HEK293T (cell line): ENCODE measurements at regions not wholly inside any gene's neighbourhood (a gene's known extent, or its start where the extent isn't known, plus 50 kb on each side); places are given as distances from the start of the nearest gene placed in this dataset.

Experiments
- CTCF ChIA-PET: fragments of 350-600 bp; formaldehyde crosslinking; extraction: SDS; loops from one replicate; lab custom pipeline; 2021; ENCODE audit warnings: antibody characterized with exemption, inconsistent platforms; lab: Yijun Ruan, JAX
- POLR2A ChIA-PET: fragments of 350-600 bp; formaldehyde crosslinking; extraction: SDS; loops from one replicate; lab custom pipeline; 2020; ENCODE audit warnings: antibody characterized with exemption, inconsistent platforms; lab: Yijun Ruan, JAX
- DNase-seq: peaks from one replicate; pipeline ENCODE4 v3.0.0; 2012; ENCODE audit warnings: mixed read lengths; ENCODE audit errors: extremely low spot score
- ARNT ChIP-seq: fragments of 450-650 bp; IDR thresholded peaks from 2 replicates; pipeline ENCODE4 v1.6.1; 2017; ENCODE audit warnings: mild to moderate bottlenecking
- BHLHE40 ChIP-seq: fragments of 450-650 bp; IDR thresholded peaks from 2 replicates; pipeline ENCODE4 v1.6.1; 2016; ENCODE audit warnings: mild to moderate bottlenecking, moderate library complexity, borderline replicate concordance
- CTBP1 ChIP-seq: fragments of 450-650 bp; IDR thresholded peaks from 2 replicates; pipeline ENCODE4 v1.6.1; 2016; ENCODE audit warnings: borderline replicate concordance
- ELF4 ChIP-seq: fragments of 450-650 bp; IDR thresholded peaks from 2 replicates; pipeline ENCODE4 v1.6.1; 2017; ENCODE audit warnings: antibody characterized with exemption
- FOXA1 ChIP-seq: fragments of 450-650 bp; IDR thresholded peaks from 2 replicates; pipeline ENCODE4 v1.6.1; 2016; ENCODE audit warnings: mild to moderate bottlenecking
- FOXK2 ChIP-seq: fragments of 450-650 bp; IDR thresholded peaks from 2 replicates; pipeline ENCODE4 v1.6.1; 2016; ENCODE audit warnings: mild to moderate bottlenecking
- FOXM1 ChIP-seq: fragments of 450-650 bp; IDR thresholded peaks from 2 replicates; pipeline ENCODE4 v1.6.1; 2017; ENCODE audit warnings: mild to moderate bottlenecking, borderline replicate concordance
- HDGF ChIP-seq: fragments of 450-650 bp; IDR thresholded peaks from 2 replicates; pipeline ENCODE4 v1.6.1; 2017; ENCODE audit warnings: antibody characterized with exemption, borderline replicate concordance
- L3MBTL2 ChIP-seq: fragments of 450-650 bp; conservative IDR thresholded peaks from 2 replicates; pipeline ENCODE4 v1.6.1; 2016; ENCODE audit warnings: mild to moderate bottlenecking
- LEF1 ChIP-seq: fragments of 450-650 bp; IDR thresholded peaks from 2 replicates; pipeline ENCODE4 v1.6.1; 2017; ENCODE audit warnings: mild to moderate bottlenecking, borderline replicate concordance
- NFRKB ChIP-seq: fragments of 450-650 bp; IDR thresholded peaks from 2 replicates; pipeline ENCODE4 v1.6.1; 2016; ENCODE audit warnings: mild to moderate bottlenecking, moderate library complexity
- SP1 ChIP-seq: fragments of 450-650 bp; IDR thresholded peaks from 2 replicates; pipeline ENCODE4 v1.6.1; 2017
- SUZ12 ChIP-seq: fragments of 450-650 bp; IDR thresholded peaks from 2 replicates; pipeline ENCODE4 v1.6.1; 2016; ENCODE audit warnings: mild to moderate bottlenecking
- TARDBP ChIP-seq: fragments of 450-650 bp; IDR thresholded peaks from 2 replicates; pipeline ENCODE4 v1.6.1; 2016
- ZNF384 ChIP-seq: fragments of 450-650 bp; IDR thresholded peaks from 2 replicates; pipeline ENCODE4 v1.6.1; 2016
- TF ChIP-seq, protein P1 (sequence below): fragments of 450-650 bp; IDR thresholded peaks from 2 replicates; pipeline ENCODE4 v1.6.1; 2016

DNA sequence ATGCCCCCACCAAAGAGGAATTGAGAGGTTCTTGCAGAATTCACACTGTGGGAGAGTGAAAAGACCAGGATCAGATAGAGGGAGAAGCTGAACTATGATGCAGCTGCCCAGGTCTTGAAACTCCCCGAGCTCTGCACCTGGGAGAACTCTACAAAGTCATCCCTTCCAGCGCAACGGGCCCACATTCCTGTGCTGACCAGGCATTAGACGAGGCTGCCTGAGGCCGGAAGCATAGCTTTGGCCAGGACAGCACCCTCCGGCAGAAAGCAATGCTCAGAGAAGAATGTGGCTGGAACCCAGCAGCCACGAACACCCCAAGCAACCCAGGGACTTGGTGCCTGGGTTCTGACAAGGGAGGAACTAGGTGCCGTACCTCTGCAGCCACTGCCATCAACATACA is 281.5 kb upstream of the CDH4 start:
- TF ChIP-seq NFRKB (no peak), SP1 (no peak), FOXA1 (no peak), ZNF384 (no peak), TARDBP (no peak), ARNT (no peak), SUZ12 (no peak), FOXM1 (no peak), L3MBTL2 (no peak), HDGF (no peak), ELF4 (no peak), CTBP1 (no peak), BHLHE40 (no peak), FOXK2 (no peak)
- TF ChIP-seq, protein P1, sequence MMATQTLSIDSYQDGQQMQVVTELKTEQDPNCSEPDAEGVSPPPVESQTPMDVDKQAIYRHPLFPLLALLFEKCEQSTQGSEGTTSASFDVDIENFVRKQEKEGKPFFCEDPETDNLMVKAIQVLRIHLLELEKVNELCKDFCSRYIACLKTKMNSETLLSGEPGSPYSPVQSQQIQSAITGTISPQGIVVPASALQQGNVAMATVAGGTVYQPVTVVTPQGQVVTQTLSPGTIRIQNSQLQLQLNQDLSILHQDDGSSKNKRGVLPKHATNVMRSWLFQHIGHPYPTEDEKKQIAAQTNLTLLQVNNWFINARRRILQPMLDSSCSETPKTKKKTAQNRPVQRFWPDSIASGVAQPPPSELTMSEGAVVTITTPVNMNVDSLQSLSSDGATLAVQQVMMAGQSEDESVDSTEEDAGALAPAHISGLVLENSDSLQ, result no peak
- no peak for DNase-seq
- CTCF ChIA-PET, result no interaction called here
- POLR2A ChIA-PET, result no interaction called here

DNA sequence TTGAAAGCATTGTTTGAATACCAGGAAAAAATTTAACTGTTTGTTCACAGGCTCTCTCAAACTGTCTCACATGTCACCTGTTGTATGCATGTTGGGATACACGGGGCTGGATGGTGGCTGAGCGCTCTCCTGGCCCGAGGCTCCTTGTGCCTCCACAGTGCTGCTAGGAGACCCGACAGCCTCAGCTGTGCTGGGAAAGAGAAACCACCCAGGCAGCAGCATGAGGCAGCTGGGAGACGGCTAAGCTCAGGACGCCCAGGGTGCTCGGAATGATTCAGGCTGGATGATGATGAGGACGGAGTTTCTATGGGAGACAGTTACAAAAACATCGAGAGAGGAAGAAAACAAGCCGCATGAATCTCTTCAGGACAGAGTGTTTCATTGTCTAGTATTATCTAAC is 278.0 kb upstream of the CDH4 start:
- no peak for DNase-seq
- CTCF ChIA-PET, result no interaction called here

DNA sequence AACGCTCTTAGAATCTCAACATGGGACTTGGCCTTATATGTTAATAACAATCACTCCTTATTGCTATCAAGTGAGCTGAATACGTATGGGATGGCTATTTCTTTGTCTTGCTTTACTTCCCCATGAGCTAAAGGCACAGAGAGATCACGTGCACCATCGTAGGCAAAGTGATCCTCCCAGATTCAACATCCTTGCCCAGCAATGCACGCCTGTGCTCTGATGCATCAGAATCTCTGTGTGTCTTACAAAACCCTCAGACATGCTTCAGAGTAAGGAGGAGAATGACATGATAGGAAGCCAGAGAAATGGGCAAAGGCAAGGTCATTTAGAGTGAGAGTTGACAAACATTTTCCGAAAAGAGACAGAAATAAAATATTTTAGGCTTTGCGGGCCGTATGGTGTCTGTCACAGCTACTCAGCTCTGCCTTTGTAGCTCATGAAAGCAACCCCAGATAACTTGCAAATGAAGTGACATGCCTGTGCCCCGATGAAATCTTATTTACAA is 277.6 kb upstream of the CDH4 start:
- no peak for DNase-seq
- ChIA-PET CTCF (no interaction called here), POLR2A (no interaction called here)
- TF ChIP-seq FOXM1, result no peak
- no peak for TF ChIP-seq BHLHE40
- TF ChIP-seq ZNF384, result no peak
- no peak for TF ChIP-seq NFRKB
- no peak for TF ChIP-seq FOXA1
- no peak for TF ChIP-seq CTBP1
- TF ChIP-seq TARDBP, result no peak
- no peak for TF ChIP-seq SUZ12
- no peak for TF ChIP-seq SP1
- no peak for TF ChIP-seq ARNT
- no peak for TF ChIP-seq L3MBTL2
- TF ChIP-seq, protein P1, result no peak
- no peak for TF ChIP-seq HDGF
- TF ChIP-seq LEF1, result no peak
- TF ChIP-seq ELF4, result no peak

More for the DNA sequence above, 278.0 kb upstream of the CDH4 start:
- POLR2A ChIA-PET, result no interaction called here
- no peak for TF ChIP-seq ELF4
- TF ChIP-seq NFRKB, result no peak
- no peak for TF ChIP-seq HDGF
- TF ChIP-seq LEF1, result no peak
- no peak for TF ChIP-seq TARDBP
- no peak for TF ChIP-seq SUZ12
- TF ChIP-seq FOXM1, result no peak
- TF ChIP-seq L3MBTL2, result no peak
- no peak for TF ChIP-seq FOXK2
- TF ChIP-seq, protein P1, result no peak
- no peak for TF ChIP-seq ARNT
- no peak for TF ChIP-seq FOXA1

DNA sequence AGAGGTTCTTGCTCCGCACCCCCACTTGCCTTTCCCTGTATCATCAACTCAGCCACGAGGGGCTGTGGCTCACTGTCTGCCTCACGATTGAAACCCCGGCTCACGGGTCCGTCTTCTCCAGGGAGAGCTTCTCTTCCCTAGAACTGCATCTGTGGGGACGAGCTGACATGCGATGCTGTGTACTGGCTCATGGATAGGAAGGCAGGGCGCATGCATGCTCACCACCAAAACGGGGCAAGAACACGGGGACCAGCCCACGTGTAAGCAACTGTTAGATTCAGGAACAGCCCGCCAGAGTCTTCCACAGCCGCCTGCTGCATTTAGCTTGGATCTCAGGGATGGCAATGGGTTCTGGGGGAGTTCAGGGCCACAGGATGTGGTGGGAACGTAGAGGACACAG is 275.9 kb upstream of the CDH4 start:
- TF ChIP-seq SUZ12, result no peak
- no peak for TF ChIP-seq BHLHE40
- no peak for TF ChIP-seq L3MBTL2
- no peak for TF ChIP-seq ZNF384
- TF ChIP-seq FOXM1, result no peak
- TF ChIP-seq LEF1, result no peak
- TF ChIP-seq CTBP1, result no peak
- TF ChIP-seq ELF4, result no peak
- TF ChIP-seq NFRKB, result no peak
- TF ChIP-seq, protein P1, result no peak
- no peak for TF ChIP-seq FOXA1
- TF ChIP-seq TARDBP, result no peak
- no peak for TF ChIP-seq FOXK2
- no peak for TF ChIP-seq HDGF
- TF ChIP-seq SP1, result no peak
- DNase-seq, result no peak
- POLR2A ChIA-PET, result no interaction called here
- CTCF ChIA-PET, result interaction anchor here (0.5 kb wide), 1 partner anchor 876 kb away, joined by 3 read pairs; no protein-coding TSS in a partner anchor

DNA sequence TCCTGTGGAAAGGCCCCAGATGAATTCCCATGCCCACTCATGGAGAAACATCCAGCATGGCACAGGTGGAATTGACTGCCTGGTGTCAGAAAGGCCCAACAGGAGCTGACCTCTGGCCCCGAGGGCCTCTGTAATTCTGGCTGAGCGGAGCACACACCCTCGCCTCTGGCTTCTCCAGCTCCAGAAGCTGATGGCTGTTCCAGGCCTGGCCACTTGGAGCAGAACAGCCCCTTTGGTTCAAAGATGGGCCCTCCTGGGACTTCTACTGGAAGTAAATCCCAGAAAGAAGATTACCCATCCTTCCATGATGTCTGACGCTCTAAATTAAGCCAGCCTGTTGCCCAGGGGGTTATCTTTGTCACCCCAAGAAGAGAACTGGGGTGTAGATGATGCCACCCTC is 275.1 kb upstream of the CDH4 start:
- peak; percentile 14 for DNase-seq
- CTCF ChIA-PET, result interaction anchor here (0.7 kb wide), 1 partner anchor 15 kb away, joined by 6 read pairs; no protein-coding TSS in a partner anchor
- no peak for TF ChIP-seq FOXA1
- TF ChIP-seq TARDBP, result no peak
- TF ChIP-seq ZNF384, result no peak
- TF ChIP-seq CTBP1, result no peak
- TF ChIP-seq SUZ12, result no peak
- no peak for TF ChIP-seq BHLHE40
- TF ChIP-seq ARNT, result no peak
- no peak for TF ChIP-seq LEF1
- TF ChIP-seq, protein P1, result no peak
- no peak for TF ChIP-seq FOXK2
- TF ChIP-seq L3MBTL2, result no peak
- no peak for TF ChIP-seq HDGF
- TF ChIP-seq NFRKB, result no peak
- TF ChIP-seq SP1, result no peak
- POLR2A ChIA-PET, result no interaction called here
